ENCODE measurements at regions not wholly inside any gene's neighbourhood (a gene's known extent, or its start where the extent isn't known, plus 50 kb on each side); places are given as distances from the start of the nearest gene placed in this dataset.

- peaks cover 10% of the 10 kb centered on the region for H3K9me3 Mint-ChIP-seq (ENCODE audit: unreplicated experiment)
- no peak for DNase-seq (ENCODE audit: unreplicated experiment)
- no peak for TF ChIP-seq CTCF (IDR thresholded peaks at IDR 0.05; ENCODE audit: unreplicated experiment)
- H3K36me3 Mint-ChIP-seq (ENCODE audit: insufficient read depth, unreplicated experiment) = no peaks in the 10 kb centered on the region
- no peaks in the 10 kb centered on the region for H3K27me3 Mint-ChIP-seq (ENCODE audit: insufficient read depth, unreplicated experiment)
- CTCF ChIA-PET = interaction anchor here (0.9 kb wide), 1 partner anchor 63 kb away, joined by 5 read pairs; no protein-coding TSS in a partner anchor
- POLR2A ChIA-PET = no interaction called here
- H3K4me3 Mint-ChIP-seq (ENCODE audit: unreplicated experiment) = no peak overlapping the region
- BruUV-seq (replicated peaks) = no TSS peak
- no peaks in the 10 kb centered on the region for H3K4me1 Mint-ChIP-seq (ENCODE audit: insufficient read depth, unreplicated experiment)
- intact Hi-C loops (cut with micrococcal nuclease) = no loop called here
- no peak overlapping the region for H3K27ac Mint-ChIP-seq (ENCODE audit: low read depth, unreplicated experiment)
Measured at GRCh38 chr10:52665821-52666220, 106.8 kb downstream of the MBL2 start.

- Mint-ChIP-seq H3K4me1 (ENCODE audit: insufficient read depth, unreplicated experiment) (no peaks in the 10 kb centered on the region), H3K36me3 (ENCODE audit: insufficient read depth, unreplicated experiment) (no peaks in the 10 kb centered on the region), H3K4me3 (ENCODE audit: unreplicated experiment) (no peak overlapping the region), H3K27me3 (ENCODE audit: insufficient read depth, unreplicated experiment) (no peaks in the 10 kb centered on the region), H3K27ac (ENCODE audit: low read depth, unreplicated experiment) (no peak overlapping the region), H3K9me3 (ENCODE audit: unreplicated experiment) (peaks cover 10% of the 10 kb centered on the region)
- intact Hi-C loops (cut with micrococcal nuclease) = no loop called here
- TF ChIP-seq CTCF (IDR thresholded peaks at IDR 0.05; ENCODE audit: unreplicated experiment) = no peak
- BruUV-seq (replicated peaks) = no TSS peak
- ChIA-PET POLR2A (no interaction called here), CTCF (interaction anchor here (0.7 to 2.3 kb wide), 2 partner anchors 13 to 22 kb away, joined by 3 to 12 read pairs; no protein-coding TSS in a partner anchor)
- no peak for DNase-seq (ENCODE audit: unreplicated experiment)
Measured at GRCh38 chr10:52666931-52667330, 105.7 kb downstream of the MBL2 start.

- peaks cover 10% of the 10 kb centered on the region for H3K9me3 Mint-ChIP-seq (ENCODE audit: unreplicated experiment)
- no peaks in the 10 kb centered on the region for H3K36me3 Mint-ChIP-seq (ENCODE audit: insufficient read depth, unreplicated experiment)
- no peak for DNase-seq (ENCODE audit: unreplicated experiment)
- BruUV-seq (replicated peaks) = no TSS peak
- intact Hi-C loops (cut with micrococcal nuclease) = no loop called here
- no peaks in the 10 kb centered on the region for H3K4me1 Mint-ChIP-seq (ENCODE audit: insufficient read depth, unreplicated experiment)
- H3K4me3 Mint-ChIP-seq (ENCODE audit: unreplicated experiment) = no peak overlapping the region
- ChIA-PET POLR2A (no interaction called here), CTCF (interaction anchor here (1.3 to 2.3 kb wide), 2 partner anchors 23 to 73 kb away, joined by 5 to 12 read pairs; no protein-coding TSS in a partner anchor)
- no peaks in the 10 kb centered on the region for H3K27me3 Mint-ChIP-seq (ENCODE audit: insufficient read depth, unreplicated experiment)
- no peak for TF ChIP-seq CTCF (IDR thresholded peaks at IDR 0.05; ENCODE audit: unreplicated experiment)
- no peak overlapping the region for H3K27ac Mint-ChIP-seq (ENCODE audit: low read depth, unreplicated experiment)
Measured at GRCh38 chr10:52668024-52668423, 104.6 kb downstream of the MBL2 start.

- no TSS peak for BruUV-seq (replicated peaks)
- no peaks in the 10 kb centered on the region for H3K36me3 Mint-ChIP-seq (ENCODE audit: insufficient read depth, unreplicated experiment)
Measured at GRCh38 chr10:52672880-52673279, 99.7 kb downstream of the MBL2 start.

More at GRCh38 chr10:52672880-52673279, 99.7 kb downstream of the MBL2 start:
- ChIA-PET POLR2A (no interaction called here), CTCF (interaction anchor here (0.7 to 2.4 kb wide), 2 partner anchors 26 to 29 kb away, joined by 3 to 9 read pairs; no protein-coding TSS in a partner anchor)
- Mint-ChIP-seq H3K4me3 (ENCODE audit: unreplicated experiment) (no peak overlapping the region), H3K9me3 (ENCODE audit: unreplicated experiment) (peaks cover 7% of the 10 kb centered on the region), H3K27ac (ENCODE audit: low read depth, unreplicated experiment) (no peak overlapping the region), H3K4me1 (ENCODE audit: insufficient read depth, unreplicated experiment) (no peaks in the 10 kb centered on the region), H3K27me3 (ENCODE audit: insufficient read depth, unreplicated experiment) (no peaks in the 10 kb centered on the region)
- intact Hi-C loops (cut with micrococcal nuclease) = no loop called here
- no peak for DNase-seq (ENCODE audit: unreplicated experiment)
- TF ChIP-seq CTCF (IDR thresholded peaks at IDR 0.05; ENCODE audit: unreplicated experiment) = no peak

All from MCF 10A (cell line).